KBM-7 (cell line): ENCODE measurements at regions not wholly inside any gene's neighbourhood (a gene's known extent, or its start where the extent isn't known, plus 50 kb on each side); places are given as distances from the start of the nearest gene placed in this dataset.

Experiments used
- DNase-seq: peaks from one replicate; pipeline ENCODE4 v3.0.0-alpha.2; 2015
- in situ Hi-C: fragments of 300-500 bp; cut with MboI; formaldehyde crosslinking; loops from 2 replicates; pipeline ENCODE4 v1.14.3; 2020; ENCODE audit warnings: low sequenced_read_pairs, low pct_unique_long_range_greater_than_20kb, mixed read lengths

DNA sequence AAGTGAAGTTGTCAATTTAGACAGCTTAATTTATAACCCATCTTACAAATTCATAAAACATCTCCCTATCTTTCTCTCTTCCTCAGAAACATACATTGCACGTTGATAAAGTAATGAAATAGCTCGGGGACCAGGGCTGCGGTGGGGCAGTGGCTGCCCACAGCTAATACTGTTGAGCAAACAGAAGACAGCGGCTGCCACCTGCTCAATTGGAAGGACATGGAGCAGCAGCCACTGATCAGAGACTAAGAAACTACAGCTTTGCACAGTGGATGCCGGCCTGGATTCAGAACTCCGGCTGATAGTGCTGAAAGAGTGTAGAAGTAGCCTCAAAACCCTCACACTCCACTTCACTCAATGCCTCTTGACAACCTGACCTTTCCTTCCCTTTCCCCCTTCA is 157.9 kb upstream of the PDE10A start:
- in situ Hi-C loops = no loop called here

DNA sequence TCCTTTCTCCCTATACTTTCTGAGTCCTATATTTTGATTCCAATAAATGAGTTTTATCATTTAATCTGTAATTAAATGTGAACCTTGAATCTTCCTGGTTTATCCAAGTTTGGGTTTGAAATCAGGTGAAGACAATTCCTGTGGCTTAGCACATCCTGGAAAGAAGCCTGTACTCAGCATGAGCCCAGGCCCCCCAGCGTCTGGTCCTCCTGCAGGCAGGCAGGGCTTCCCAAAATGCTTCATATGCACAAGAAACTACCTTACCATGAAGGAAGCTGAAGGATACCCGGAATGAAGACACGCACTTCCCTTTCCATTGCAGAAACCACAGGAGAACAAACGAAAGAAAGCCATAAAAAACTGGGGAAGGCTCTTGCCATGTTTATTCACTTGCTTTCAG is 157.4 kb upstream of the PDE10A start:
- in situ Hi-C loops = no loop called here
- DNase-seq = no peak

More for the DNA sequence above, 157.9 kb upstream of the PDE10A start:
- no peak for DNase-seq

DNA sequence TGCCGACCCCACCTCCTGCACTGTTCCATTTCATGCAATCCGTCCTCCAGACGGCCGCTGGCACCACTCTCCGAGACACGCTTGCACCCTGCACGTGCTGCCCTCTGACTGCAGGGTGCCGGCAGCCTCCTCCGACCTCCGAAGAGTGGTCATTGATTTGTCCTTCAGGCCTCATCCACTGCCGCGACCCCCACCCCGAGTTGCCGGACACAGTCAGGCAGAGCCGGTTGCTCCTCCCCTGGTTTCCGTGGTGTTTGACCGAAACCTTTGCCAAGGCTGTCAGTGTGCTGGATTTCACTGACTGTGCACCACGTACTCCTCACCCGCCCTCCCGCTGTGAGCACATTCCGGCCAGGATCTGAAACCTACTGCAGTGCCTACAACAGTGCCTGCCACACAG is 156.4 kb upstream of the PDE10A start:
- no peak for DNase-seq
- in situ Hi-C loops = no loop called here

DNA sequence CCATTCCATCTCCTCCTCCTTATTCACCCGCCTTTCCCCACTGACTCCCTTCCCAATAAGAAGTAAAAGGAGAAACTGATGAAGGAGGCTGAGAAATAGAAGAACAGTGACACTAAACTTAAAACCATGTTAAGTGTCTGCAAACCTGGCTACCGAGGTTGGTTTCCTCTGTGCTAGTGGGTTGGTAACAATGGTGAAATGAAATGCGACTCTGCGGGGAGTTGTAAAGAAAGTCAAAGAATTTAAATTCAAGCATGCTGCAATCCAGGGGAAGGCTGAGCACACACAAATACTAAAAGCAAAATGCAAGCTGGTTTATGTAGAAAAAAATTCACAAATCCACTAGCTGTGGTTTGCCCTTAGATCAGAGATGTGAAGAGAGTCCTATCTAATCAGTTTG is 155.2 kb upstream of the PDE10A start:
- no peak for DNase-seq
- in situ Hi-C loops = no loop called here

DNA sequence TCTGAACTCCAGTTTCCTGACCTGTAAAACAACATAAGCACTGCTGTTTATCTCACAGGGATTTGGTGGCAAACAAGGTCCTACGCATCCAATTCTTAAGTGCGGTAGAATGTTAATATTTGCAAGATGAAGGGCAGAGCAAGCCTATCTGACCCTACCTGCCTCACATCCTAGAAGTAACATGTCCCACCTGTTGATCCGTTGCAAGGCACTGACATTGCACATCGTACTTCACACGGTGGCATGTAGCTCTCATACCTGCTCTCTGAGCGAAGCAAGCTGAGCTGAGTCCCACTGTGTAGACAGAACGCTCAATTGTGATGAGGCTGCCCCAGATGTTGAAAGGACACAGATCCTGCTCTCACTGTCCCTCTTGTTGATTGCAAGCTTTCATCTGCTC is 154.7 kb upstream of the PDE10A start:
- in situ Hi-C loops = no loop called here
- no peak for DNase-seq

DNA sequence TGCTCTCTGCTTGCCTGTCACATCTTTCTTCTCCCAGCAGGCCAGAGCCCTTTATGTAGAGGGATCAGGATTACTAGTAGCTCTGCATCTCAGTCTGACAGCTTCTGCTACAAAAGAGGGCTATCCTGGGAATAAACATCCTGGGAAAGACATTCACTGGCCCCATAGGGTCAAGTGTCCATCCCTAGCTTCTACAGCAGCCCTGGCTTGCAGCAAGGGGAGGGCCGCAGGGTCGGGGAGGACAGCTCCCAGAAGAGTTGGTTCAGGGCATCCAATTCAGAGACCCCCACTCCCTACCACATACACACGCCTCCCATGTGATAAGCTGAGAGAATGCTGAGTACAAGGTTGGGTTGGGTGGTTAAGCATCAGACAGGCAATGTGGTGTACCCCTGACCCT is 154.1 kb upstream of the PDE10A start:
- in situ Hi-C loops = no loop called here
- DNase-seq = no peak

DNA sequence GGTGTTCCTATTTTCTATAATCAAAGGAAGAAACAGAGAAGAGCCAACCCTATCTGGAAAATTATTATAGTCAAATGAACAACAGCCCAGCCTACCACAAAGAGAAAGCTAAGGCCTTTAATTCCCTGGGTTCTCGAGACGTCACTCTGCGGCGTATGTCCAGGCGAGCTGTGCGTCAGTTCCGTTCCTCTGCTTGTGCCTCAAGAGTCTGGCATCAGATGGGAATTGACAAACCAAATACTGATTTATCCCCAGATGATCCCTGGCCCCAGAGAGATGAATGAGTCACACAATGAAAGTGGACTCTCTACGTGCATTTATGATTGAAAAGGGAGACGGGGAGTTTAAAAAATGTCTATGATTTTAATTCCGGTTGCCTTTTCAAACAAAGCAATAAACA is 151.6 kb upstream of the PDE10A start:
- DNase-seq = no peak
- in situ Hi-C loops = no loop called here

DNA sequence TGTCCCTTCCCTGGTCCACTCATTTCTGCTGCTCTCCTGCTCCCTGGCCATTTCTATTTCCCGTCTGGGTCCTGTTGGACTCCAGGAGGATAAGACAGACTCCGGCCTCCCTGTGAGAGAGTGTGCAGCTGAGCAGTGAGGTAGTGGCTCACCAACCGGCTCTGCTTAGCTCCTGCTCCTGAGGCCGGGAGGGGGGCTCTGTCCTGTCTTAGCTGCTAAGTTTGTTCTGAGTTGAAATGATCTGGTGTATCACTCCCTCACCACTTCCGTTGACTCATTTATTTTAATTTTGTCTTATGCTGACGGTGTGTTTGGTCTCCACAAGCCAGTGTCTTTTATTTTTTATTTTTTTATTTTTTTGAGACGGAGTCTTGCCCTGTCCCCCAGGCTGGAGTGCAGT is 148.5 kb upstream of the PDE10A start:
- no peak for DNase-seq
- in situ Hi-C loops = no loop called here

DNA sequence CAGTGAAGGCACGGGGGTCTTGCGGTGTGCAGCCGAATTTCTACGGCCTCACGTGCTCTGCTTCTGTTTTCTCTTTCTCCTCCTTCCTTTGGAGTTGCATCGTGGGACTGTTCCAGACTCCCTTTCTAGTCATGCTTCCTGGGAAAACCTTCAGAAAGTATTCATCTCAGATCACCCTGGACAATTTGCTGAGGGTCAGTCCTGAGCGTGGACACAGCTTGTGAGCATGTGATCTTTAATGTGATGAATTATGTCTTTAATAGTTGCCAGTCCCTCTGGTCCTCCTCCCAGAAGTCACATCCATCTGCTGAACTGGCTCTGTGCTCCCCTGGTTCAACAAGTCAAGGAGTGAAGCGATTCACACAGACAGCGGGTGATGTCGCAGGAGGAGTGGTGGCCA is 145.0 kb upstream of the PDE10A start:
- DNase-seq = no peak
- in situ Hi-C loops = no loop called here

DNA sequence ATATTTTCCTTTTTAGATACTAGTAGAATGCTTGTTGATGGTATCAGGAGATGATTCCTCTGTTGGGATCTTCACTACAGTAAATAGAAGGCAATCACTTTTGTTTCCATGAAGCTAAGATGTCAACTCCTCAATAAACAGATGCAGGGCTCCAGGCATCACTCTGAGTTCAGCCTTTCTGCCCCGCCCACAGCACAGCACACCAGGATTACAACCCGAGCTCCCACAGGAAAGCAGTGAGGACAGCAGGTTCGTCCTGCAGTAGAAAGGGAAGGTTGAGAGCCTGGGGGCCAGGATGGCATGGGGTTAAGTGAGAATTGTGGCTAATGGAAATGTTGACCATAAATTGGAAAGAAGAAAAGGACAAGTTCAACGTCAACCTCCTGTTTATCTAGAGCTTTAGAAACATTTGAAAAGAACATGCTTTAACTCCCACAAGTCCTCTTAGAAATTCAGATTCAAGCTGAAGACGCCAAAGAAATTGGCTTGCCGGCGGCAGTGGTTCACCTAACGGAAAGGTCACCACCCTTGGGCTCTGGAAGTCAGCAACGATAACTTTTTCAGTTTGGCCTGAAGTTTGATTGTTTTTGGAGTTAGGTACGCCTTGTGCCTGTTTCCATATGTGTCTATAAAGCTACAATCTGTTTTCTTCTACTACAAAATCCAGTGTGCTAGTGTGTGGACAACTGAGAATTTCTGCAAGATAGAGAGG is 144.4 kb upstream of the PDE10A start:
- DNase-seq = no peak
- in situ Hi-C loops = no loop called here

DNA sequence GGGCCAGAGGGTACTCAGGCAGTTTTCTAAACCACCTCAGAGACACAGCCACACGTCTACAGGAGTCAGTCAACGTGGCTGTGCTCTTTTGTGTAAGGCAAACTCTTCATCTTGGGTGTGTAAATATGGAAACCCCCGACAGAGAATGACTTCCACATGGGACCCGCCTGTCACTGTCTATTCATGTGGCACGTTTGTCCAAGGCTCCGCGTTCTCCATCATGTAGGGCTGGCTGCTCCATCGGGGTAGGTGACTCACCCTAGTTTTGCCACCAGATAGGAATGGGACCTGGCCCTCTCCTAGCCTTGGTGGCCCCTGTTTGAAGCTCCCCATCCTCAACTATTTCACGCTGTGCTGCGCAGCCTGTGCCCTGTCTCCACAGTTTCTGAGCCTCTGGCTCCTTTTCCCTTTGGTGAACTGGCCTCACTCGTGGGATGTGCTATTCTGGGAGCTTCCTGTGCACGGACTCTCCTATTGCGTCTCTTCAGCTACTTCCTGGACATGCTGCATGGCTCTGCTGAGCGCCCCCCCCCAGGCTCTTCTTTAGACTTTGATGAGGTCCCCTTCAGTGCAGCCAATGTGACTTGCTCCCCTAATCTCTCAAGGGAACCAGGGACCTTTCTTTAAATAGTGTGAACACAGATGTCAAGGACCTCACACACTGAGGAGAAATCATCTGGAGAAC is 143.2 kb upstream of the PDE10A start:
- DNase-seq = no peak
- in situ Hi-C loops = no loop called here

DNA sequence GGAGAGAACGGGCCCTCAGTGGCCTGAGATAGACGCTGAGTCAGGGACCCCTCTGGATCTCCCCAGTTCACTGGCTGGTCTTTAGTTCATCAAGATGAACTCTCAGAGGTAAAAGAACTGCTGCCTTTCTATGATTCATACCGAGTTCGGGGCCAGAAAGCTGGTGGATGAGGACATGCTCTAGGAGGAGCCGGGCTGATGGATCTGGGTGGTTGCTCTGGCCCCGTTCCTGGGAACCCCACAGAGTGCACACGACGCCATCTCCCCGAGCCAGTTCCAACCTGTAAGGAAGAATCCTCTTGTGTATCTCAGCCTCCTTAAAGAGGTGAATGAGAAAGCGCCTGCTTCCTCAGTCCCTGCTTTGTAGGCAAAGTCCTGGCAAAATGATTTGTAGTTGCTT is 142.6 kb upstream of the PDE10A start:
- in situ Hi-C loops = no loop called here
- no peak for DNase-seq

DNA sequence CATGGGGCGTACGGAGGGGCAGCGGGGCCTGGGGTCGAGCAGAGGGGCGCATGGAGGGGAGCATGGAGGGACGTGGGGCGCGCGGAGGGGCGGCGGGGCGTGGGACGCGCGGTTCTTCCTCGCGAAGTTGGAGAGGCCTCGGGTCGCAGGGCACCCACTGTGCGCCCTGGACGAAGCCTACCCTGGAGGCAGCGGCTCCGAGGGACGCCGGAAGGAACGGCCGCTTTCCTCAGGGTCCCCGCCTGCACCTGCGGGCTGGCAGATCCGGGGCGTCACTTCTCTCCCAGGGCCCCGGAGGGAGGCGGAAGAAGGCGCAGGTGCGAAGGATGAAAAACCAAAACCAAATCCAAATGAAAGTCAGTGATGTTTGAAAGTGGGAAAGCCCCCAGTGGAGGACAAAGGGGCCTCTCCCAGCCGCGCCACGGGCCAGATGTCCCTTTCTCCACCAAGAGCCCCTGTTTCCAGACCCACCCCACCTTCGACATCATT is 142.1 kb upstream of the PDE10A start:
- DNase-seq = no peak
- in situ Hi-C loops = no loop called here

DNA sequence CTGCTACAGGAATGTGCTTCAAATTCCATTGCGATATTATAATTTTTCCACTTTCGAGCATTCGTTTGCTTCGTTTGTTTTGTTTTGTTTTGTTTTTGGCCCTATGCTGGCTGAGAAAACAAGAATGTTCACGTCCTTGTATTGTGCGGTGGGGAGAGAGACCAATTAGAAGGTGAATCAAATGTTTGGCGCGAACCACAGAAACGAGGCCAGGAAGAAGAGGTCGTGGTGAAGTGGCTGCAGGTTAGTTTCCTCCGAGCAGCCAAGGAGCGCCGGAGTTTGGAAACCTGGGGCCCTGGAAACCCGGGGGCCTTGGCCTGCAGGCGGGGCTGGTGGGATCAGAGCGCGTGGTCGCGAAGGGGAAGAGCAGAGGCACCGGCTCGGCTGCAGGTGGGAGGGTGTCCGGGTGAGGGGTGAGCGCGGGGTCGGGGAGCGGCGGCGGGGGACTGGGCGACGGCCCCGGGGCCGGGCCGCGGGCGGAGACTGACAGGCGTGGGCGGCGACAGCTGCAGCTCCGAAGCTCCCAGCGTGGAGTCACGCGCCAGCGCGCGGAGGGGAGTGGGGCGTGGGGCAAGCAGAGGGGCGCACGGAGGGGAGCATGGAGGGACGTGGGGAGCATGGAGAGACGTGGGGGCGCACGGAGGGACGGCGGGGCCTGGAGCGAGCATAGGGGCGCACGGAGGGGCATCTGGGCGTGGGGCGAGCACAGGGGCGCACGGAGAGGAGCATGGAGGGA is 141.5 kb upstream of the PDE10A start:
- DNase-seq = no peak
- in situ Hi-C loops = no loop called here

DNA sequence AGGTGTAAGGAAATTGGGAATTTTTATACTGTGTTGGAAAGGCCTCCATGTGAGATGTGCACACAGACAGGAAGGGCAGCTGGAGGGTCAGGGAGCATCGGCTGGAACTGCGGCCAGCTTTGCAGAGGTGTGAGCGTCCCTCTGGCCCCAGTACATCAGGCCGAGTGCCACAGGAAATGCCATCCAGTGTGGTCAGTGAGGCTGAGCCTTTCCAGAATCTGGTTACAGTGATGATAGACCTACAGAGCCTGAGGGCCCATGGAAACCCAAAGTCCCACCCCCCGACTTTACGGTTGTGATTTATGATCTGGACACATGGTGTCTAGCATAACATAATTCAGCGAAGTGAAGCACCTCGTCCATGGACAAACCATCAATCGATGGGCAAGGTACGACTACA is 137.3 kb upstream of the PDE10A start:
- no peak for DNase-seq
- in situ Hi-C loops = no loop called here

DNA sequence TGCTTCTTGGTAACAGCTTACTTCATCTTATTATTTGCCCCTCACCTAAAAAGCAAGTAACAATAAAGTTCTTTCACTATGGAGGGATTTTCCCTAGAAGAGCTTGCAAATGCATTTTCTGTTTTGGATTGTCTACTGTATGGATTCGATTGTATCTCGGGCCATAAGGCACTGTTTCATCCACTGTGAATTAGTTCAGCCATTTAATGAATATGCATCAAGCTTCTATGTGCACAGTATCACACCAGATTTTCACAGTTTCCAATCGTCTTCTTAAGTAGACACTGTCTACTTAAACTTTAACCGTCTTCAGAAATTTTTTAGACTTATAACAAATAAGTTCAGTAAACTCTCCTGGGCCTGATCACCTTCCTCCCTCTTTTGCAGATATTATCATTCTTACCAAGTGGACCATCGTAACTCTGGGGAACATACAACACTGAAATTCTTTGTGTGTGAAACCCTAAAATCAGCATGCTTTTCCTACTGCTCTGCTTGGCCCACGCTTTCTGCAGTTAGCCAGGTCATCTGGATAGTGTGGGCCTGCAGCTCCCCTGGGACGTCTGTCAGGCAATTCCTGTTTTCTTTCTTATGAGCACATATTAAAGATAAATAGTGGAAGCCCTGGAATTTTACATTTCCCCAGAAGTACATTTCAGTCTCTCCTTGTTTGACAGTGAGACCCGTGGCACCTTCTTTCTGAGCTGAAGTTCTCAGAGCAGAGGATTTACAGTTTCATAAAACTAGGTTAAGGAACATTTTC is 136.5 kb upstream of the PDE10A start:
- in situ Hi-C loops = no loop called here
- no peak for DNase-seq

DNA sequence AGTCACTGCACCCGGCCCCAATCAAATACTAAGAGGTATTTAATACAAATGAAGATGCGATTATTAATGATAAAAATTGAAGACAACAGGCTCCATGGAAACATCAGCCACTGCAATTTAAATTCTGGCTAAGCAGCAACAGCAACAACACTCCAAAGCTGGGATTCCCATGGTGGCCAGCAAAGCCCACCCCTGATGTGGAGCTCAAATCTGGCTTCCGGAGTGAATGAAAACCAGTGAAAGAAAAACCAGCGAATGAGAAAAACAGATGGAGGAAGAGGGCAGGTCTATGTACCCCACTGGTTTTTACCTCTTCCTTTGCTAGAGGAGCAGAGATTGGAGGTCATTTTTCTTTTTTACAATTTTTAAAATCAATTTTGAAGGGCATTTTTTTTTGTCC is 135.9 kb upstream of the PDE10A start:
- in situ Hi-C loops = no loop called here
- no peak for DNase-seq

DNA sequence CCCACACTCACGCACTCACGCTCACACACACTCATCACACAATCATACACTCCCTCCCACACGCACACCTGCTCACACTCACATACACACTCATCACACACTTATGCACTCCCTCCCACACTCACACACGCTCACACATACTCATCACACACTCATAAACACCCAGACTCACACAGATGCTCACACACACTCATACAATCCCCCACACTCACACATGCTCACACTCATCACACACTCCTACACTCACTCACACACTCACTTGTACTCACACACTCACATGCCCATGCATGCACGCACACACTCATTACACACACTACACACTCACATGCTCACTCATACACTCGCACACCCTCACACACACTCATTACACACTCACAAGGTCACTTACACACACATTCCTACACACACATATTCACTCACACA is 131.1 kb upstream of the PDE10A start:
- DNase-seq = no peak
- in situ Hi-C loops = no loop called here

DNA sequence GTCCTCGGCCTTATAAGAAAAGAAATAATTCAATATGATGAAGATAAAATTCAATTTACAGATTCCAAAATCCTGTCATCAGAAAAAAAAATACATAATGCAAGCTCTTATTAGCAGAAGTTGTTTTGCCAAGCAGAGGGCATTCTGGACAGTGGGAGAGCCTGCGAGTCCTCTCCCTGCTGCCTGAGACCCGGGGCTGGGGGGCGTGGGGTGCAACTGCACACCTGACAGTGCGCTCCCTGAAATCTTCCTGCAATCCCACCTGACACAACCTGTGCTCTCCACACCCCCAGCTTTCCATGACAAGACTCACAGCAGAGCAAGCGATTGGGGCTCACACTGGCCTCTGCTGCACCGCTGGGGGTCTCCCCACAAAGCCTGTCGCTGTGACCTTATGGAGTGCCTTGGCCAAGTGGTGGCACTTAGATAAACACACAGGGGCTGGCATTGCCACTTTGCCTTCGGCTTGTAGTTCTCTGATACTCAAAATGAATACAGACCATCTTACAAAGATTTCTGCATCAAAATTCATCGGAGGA is 130.3 kb upstream of the PDE10A start:
- in situ Hi-C loops = no loop called here
- no peak for DNase-seq
